H1 (cell line): ENCODE measurements at regions not wholly inside any gene's neighbourhood (a gene's known extent, or its start where the extent isn't known, plus 50 kb on each side); places are given as distances from the start of the nearest gene placed in this dataset.

Source experiments
- CTCF ChIA-PET: fragments of 300-600 bp; sonication (Branson Sonifier 250); formaldehyde crosslinking; loops from one replicate; lab custom pipeline; 2021; ENCODE audit not compliant: partially characterized antibody; lab: Charles Lee
- POLR2A ChIA-PET: fragments of 300-600 bp; sonication (Branson Sonifier 250); formaldehyde crosslinking; loops from one replicate; lab custom pipeline; 2021; ENCODE audit warnings: inconsistent platforms; ENCODE audit not compliant: partially characterized antibody; lab: Charles Lee
- DNase-seq, 2 experiments: peaks; one replicate each; pipeline versions ENCODE4 v3.0.0 to v3.0.0-alpha.2; 2010 to 2022; ENCODE audit warnings: low spot score in 2 of 2, low read depth in 1 of 2, mixed read lengths in 1 of 2
- FAIRE-seq: peaks from 2 replicates; lab custom pipeline; 2011; peaks lifted over from hg19 to GRCh38; lab: Jason Lieb, UNC
- H2AFZ ChIP-seq: 2 replicates; pipeline ENCODE4 v1.8.1; 2012; ENCODE audit warnings: low read length, inconsistent platforms
- H2AK5ac ChIP-seq: 2 replicates; pipeline ENCODE4 v1.6.1; 2013; ENCODE audit warnings: low read depth, low read length
- H2BK120ac ChIP-seq: replicated peaks from 2 replicates; pipeline ENCODE3; 2013; ENCODE audit warnings: low read depth, low read length, inconsistent platforms
- H2BK12ac ChIP-seq: 2 replicates; pipeline ENCODE4 v1.6.1; 2013; ENCODE audit warnings: low read depth, low read length
- H2BK15ac ChIP-seq: 2 replicates; pipeline ENCODE4 v1.6.1; 2013; ENCODE audit warnings: low read length
- H2BK20ac ChIP-seq: 2 replicates; pipeline ENCODE4 v1.6.1; 2013; ENCODE audit warnings: low read length
- H2BK5ac ChIP-seq: 2 replicates; pipeline ENCODE4 v1.6.1; 2013; ENCODE audit warnings: low read depth, low read length
- H3K14ac ChIP-seq: 2 replicates; pipeline ENCODE4 v1.6.1; 2013; ENCODE audit warnings: inconsistent platforms; ENCODE audit not compliant: insufficient read length
- H3K18ac ChIP-seq: 2 replicates; pipeline ENCODE4 v1.6.1; 2013; ENCODE audit warnings: low read length; ENCODE audit errors: extremely low read depth
- H3K23ac ChIP-seq: 2 replicates; pipeline ENCODE4 v1.6.1; 2013; ENCODE audit warnings: inconsistent platforms; ENCODE audit not compliant: insufficient read length
- H3K23me2 ChIP-seq: 2 replicates; pipeline ENCODE4 v1.6.1; 2013; ENCODE audit warnings: low read depth, low read length
- H3K27ac ChIP-seq: 2 replicates; pipeline ENCODE4 v1.6.1; 2011; ENCODE audit warnings: low read depth, low read length, inconsistent platforms
- H3K27me3 ChIP-seq, 4 experiments: replicated peaks in 1 of 4; 1 replicate in 1 of 4; 2 replicates in 3 of 4; pipeline versions ENCODE4 v1.6.1 to v1.8.1; 2011 to 2013; ENCODE audit warnings: low read length in 3 of 4, mild to moderate bottlenecking in 3 of 4, inconsistent platforms in 2 of 4, mixed read lengths in 2 of 4, moderate library complexity in 1 of 4; ENCODE audit not compliant: control insufficient read depth in 3 of 4, insufficient read depth in 3 of 4; ENCODE audit errors: extremely low read depth in 1 of 4
- H3K36me3 ChIP-seq, 4 experiments: 2 replicates each; pipeline versions ENCODE4 v1.6.1 to v1.8.1; 2011 to 2013; ENCODE audit warnings: mild to moderate bottlenecking in 4 of 4, low read length in 3 of 4, moderate library complexity in 2 of 4, control low read depth in 1 of 4, inconsistent platforms in 1 of 4; ENCODE audit not compliant: insufficient read depth in 4 of 4, control insufficient read depth in 2 of 4
- H3K4ac ChIP-seq: replicated peaks from 2 replicates; pipeline ENCODE3; 2013; ENCODE audit warnings: low read length, low read depth, mixed read lengths, inconsistent platforms; ENCODE audit not compliant: insufficient read length
- H3K4me1 ChIP-seq, 4 experiments: replicated peaks in 1 of 4; 1 replicate in 1 of 4; 2 replicates in 3 of 4; pipeline versions ENCODE4 v1.6.1 to v1.8.1; 2011 to 2013; ENCODE audit warnings: low read length in 3 of 4, inconsistent platforms in 2 of 4, mixed read lengths in 1 of 4; ENCODE audit not compliant: insufficient read depth in 4 of 4, control insufficient read depth in 3 of 4
- H3K4me2 ChIP-seq, 2 experiments: 2 replicates each; pipeline versions ENCODE4 v1.6.1 to v1.8.1; 2011 to 2013; ENCODE audit warnings: low read depth in 2 of 2, low read length in 2 of 2, control low read depth in 1 of 2, inconsistent platforms in 1 of 2, mild to moderate bottlenecking in 1 of 2; ENCODE audit not compliant: insufficient read depth in 1 of 2
- H3K4me3 ChIP-seq, 4 experiments: fragments of 200-600, 300-600 bp in 1 of 4; sonication (generic), shearing (Covaris generic), sonication (Bioruptor Twin) in 1 of 4; 2 replicates each; pipeline versions ENCODE4 v1.5.1 to v1.8.1; 2011 to 2016; ENCODE audit warnings: low read length in 4 of 4, low read depth in 3 of 4, control low read depth in 2 of 4, inconsistent platforms in 2 of 4, mild to moderate bottlenecking in 2 of 4, mixed read lengths in 1 of 4, moderate library complexity in 1 of 4; ENCODE audit not compliant: insufficient read depth in 2 of 4; ENCODE audit errors: extremely low read depth in 1 of 4
- H3K56ac ChIP-seq: replicated peaks from 2 replicates; pipeline ENCODE3; 2013; ENCODE audit warnings: low read depth, mild to moderate bottlenecking, mixed read lengths, low read length, inconsistent platforms; ENCODE audit not compliant: insufficient read length
- H3K79me1 ChIP-seq: 2 replicates; pipeline ENCODE4 v1.6.1; 2013; ENCODE audit warnings: low read depth, low read length, control low read depth
- H3K79me2 ChIP-seq, 2 experiments: 2 replicates each; pipeline versions ENCODE4 v1.6.1 to v1.8.1; 2012 to 2013; ENCODE audit warnings: low read length in 2 of 2, mild to moderate bottlenecking in 2 of 2, inconsistent platforms in 1 of 2; ENCODE audit not compliant: insufficient read depth in 2 of 2, control insufficient read depth in 1 of 2
- H3K9ac ChIP-seq, 4 experiments: replicated peaks in 1 of 4; 1 replicate in 1 of 4; 2 replicates in 3 of 4; pipeline versions ENCODE4 v1.6.1 to v1.8.1; 2011 to 2013; ENCODE audit warnings: low read depth in 3 of 4, low read length in 3 of 4, control low read depth in 2 of 4, mild to moderate bottlenecking in 2 of 4, moderate library complexity in 2 of 4, inconsistent platforms in 1 of 4; ENCODE audit errors: extremely low read depth in 1 of 4
- H3K9me3 ChIP-seq, 2 experiments: 2 replicates each; pipeline versions ENCODE4 v1.6.1 to v1.8.1; 2012 to 2013; ENCODE audit warnings: mild to moderate bottlenecking in 2 of 2, moderate library complexity in 2 of 2, control low read depth in 1 of 2, inconsistent platforms in 1 of 2, low read depth in 1 of 2, low read length in 1 of 2, mixed read lengths in 1 of 2; ENCODE audit not compliant: insufficient read depth in 2 of 2
- H4K20me1 ChIP-seq, 2 experiments: replicated peaks in 1 of 2; 2 replicates each; pipeline versions ENCODE3 to v1.8.1; 2011 to 2013; ENCODE audit warnings: inconsistent platforms in 2 of 2, low read length in 2 of 2, mild to moderate bottlenecking in 1 of 2; ENCODE audit not compliant: insufficient read depth in 2 of 2, control insufficient read depth in 1 of 2
- H4K5ac ChIP-seq: 2 replicates; pipeline ENCODE4 v1.6.1; 2013; ENCODE audit warnings: low read length, low read depth, mixed read lengths, inconsistent platforms; ENCODE audit not compliant: insufficient read length
- H4K8ac ChIP-seq: 2 replicates; pipeline ENCODE4 v1.8.0; 2013; ENCODE audit warnings: mild to moderate bottlenecking, moderate library complexity, low read length, inconsistent platforms; ENCODE audit not compliant: insufficient read depth; ENCODE audit errors: extremely low read depth
- H4K91ac ChIP-seq: replicated peaks from 2 replicates; pipeline ENCODE3; 2013; ENCODE audit warnings: low read length, mixed read lengths, inconsistent platforms; ENCODE audit not compliant: insufficient read length
- CBX8 ChIP-seq: fragments of 300-800, 300-1000 bp; sonication (generic); IDR thresholded peaks from 2 replicates; pipeline ENCODE4 v1.7.1; 2016; ENCODE audit warnings: low read depth, low read length, borderline replicate concordance
- GABPA ChIP-seq: IDR thresholded peaks from 2 replicates; pipeline ENCODE4 v1.6.1; 2011; ENCODE audit warnings: mild to moderate bottlenecking, low read length, moderate library complexity, borderline replicate concordance; ENCODE audit not compliant: insufficient read depth
- POLR2AphosphoS5 ChIP-seq: IDR thresholded peaks from 2 replicates; pipeline ENCODE4 v1.6.1; 2011; ENCODE audit warnings: low read depth, low read length
- POU5F1 ChIP-seq: IDR thresholded peaks from 2 replicates; pipeline ENCODE4 v1.6.1; 2011; ENCODE audit warnings: low read depth, mild to moderate bottlenecking, low read length, moderate library complexity
- SAP30 ChIP-seq: fragments of 300-600 bp; sonication (generic); IDR thresholded peaks from 2 replicates; pipeline ENCODE4 v1.7.1; 2012; ENCODE audit warnings: low read length, moderate library complexity, mild to moderate bottlenecking, inconsistent platforms; ENCODE audit not compliant: insufficient read depth, insufficient replicate concordance
- SIRT6 ChIP-seq: IDR thresholded peaks from one replicate; pipeline ENCODE4 v1.7.1; 2012; ENCODE audit warnings: low read length, inconsistent platforms
- ZNF274 ChIP-seq: IDR thresholded peaks from 2 replicates; pipeline ENCODE4 v1.7.0; 2012; ENCODE audit warnings: low read length, borderline replicate concordance; ENCODE audit errors: extremely low read depth
- WGBS, 2 experiments: shearing (Covaris generic) in 1 of 2; methylation state at CpG; one replicate each; pipeline versions ENCODE4 v1.1.6 to v1.1.7; 2013 to 2015; ENCODE audit warnings: low lambda C conversion rate in 2 of 2, mixed read lengths in 2 of 2, inconsistent platforms in 1 of 2, low coverage in 1 of 2, missing lambda C conversion rate in 1 of 2; ENCODE audit not compliant: insufficient replicate concordance in 2 of 2, insufficient coverage in 1 of 2, insufficient read length in 1 of 2; ENCODE audit errors: extremely low coverage in 1 of 2, missing lambda C conversion rate in 1 of 2; 5-methylcytosine and 5-hydroxymethylcytosine counted together
- TF ChIP-seq, protein P1 (sequence below): IDR thresholded peaks from 2 replicates; pipeline ENCODE4 v1.6.1; 2011; ENCODE audit warnings: low read depth, mild to moderate bottlenecking, low read length; ENCODE audit not compliant: insufficient read depth
- TF ChIP-seq, protein P2 (sequence below): IDR thresholded peaks from 2 replicates; pipeline ENCODE4 v1.6.1; 2012; ENCODE audit warnings: inconsistent platforms

DNA sequence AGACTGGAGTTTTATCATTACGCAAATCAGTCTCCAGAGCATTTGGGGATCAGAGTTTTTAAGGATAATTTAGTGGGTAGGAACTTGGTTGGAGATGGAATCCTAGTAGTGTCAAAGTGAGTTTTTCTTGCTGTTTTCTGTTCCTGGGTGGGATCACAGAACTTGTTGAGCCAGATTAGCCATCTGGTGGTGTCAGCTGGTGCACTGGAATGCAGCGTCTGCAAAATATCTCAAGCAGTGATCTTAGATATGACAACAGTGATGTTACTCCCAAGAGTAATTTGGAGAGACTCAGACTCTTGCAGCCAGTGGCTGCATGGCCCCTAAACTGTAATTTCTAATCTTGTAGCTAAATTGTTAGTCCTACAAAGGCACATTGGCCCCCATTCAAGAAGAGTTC is 1257.8 kb downstream of the MAT2B start:
- H2BK120ac ChIP-seq: no peak overlapping the region
- H2BK15ac ChIP-seq: no peak overlapping the region
- H3K27ac ChIP-seq: no peak overlapping the region
- H2AK5ac ChIP-seq: no peak overlapping the region
- no peaks in the 10 kb centered on the region for H3K27me3 ChIP-seq
- H3K4me1 ChIP-seq: no peaks in the 10 kb centered on the region
- no peak overlapping the region for H3K14ac ChIP-seq
- H3K23me2 ChIP-seq: no peaks in the 10 kb centered on the region
- 0 out of 4 replicates have a peak, but pooled peaks cover 0 to 3% of the 10 kb centered on the region in 2 experiments for H3K9me3 ChIP-seq
- ChIA-PET POLR2A (no interaction called here), CTCF (interaction anchor here (0.7 kb wide), 1 partner anchor 574 kb away, joined by 3 read pairs; no protein-coding TSS in a partner anchor)
- H4K8ac ChIP-seq: no peak overlapping the region
- no peaks in the 10 kb centered on the region for H3K79me2 ChIP-seq
- H3K4ac ChIP-seq: no peak overlapping the region
- H4K91ac ChIP-seq: no peak overlapping the region
- DNase-seq (no peak), FAIRE-seq (no peak)
- no peak overlapping the region for H2BK20ac ChIP-seq
- WGBS, 2 experiments: 100% methylated on average over 2 of the region's 2 CpGs; no CpG with 5 or more reads in 1 of the 2 experiments
- H3K18ac ChIP-seq: no peak overlapping the region
- H3K56ac ChIP-seq: no peak overlapping the region
- no peaks in the 10 kb centered on the region for H3K36me3 ChIP-seq
- no peak overlapping the region for H3K23ac ChIP-seq
- H2AFZ ChIP-seq: no peak overlapping the region
- H2BK5ac ChIP-seq: no peak overlapping the region
- no peak overlapping the region for H3K4me2 ChIP-seq
- no peak overlapping the region for H3K9ac ChIP-seq
- H3K79me1 ChIP-seq: no peaks in the 10 kb centered on the region
- TF ChIP-seq GABPA (no peak), POLR2AphosphoS5 (no peak), CBX8 (no peak), SAP30 (no peak), SIRT6 (no peak), ZNF274 (no peak), POU5F1 (no peak)
- TF ChIP-seq, protein P1, sequence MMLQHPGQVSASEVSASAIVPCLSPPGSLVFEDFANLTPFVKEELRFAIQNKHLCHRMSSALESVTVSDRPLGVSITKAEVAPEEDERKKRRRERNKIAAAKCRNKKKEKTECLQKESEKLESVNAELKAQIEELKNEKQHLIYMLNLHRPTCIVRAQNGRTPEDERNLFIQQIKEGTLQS: no peak
- TF ChIP-seq, protein P2, sequence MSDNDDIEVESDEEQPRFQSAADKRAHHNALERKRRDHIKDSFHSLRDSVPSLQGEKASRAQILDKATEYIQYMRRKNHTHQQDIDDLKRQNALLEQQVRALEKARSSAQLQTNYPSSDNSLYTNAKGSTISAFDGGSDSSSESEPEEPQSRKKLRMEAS: no peak
- H4K20me1 ChIP-seq: no peaks in the 10 kb centered on the region
- H3K4me3 ChIP-seq: no peak overlapping the region
- H2BK12ac ChIP-seq: no peak overlapping the region
- H4K5ac ChIP-seq: no peak overlapping the region
